ENCODE measurements at regions not wholly inside any gene's neighbourhood (a gene's known extent, or its start where the extent isn't known, plus 50 kb on each side); places are given as distances from the start of the nearest gene placed in this dataset.

- TF ChIP-seq CTCF (IDR thresholded peaks at IDR 0.05; ENCODE audit: low read depth, low read length), result no peak
- Histone ChIP-seq H3K27me3 (no peaks in the 10 kb centered on the region), H3K4me1 (ENCODE audit: low read depth) (no peaks in the 10 kb centered on the region), H3K36me3 (no peaks in the 10 kb centered on the region), H3K9me3 (ENCODE audit: low read depth) (no peaks in the 10 kb centered on the region), H3K27ac (no peak overlapping the region), H3K4me3 (no peak overlapping the region)
- no peak for DNase-seq (ENCODE audit: low read depth in 1 of 2, low spot score in 1 of 2)
Observed at GRCh38 chr6:150702675-150703074, 103.0 kb downstream of the PLEKHG1 start.

- Histone ChIP-seq H3K4me1 (ENCODE audit: low read depth) (no peaks in the 10 kb centered on the region), H3K27ac (no peak overlapping the region), H3K36me3 (no peaks in the 10 kb centered on the region), H3K9me3 (ENCODE audit: low read depth) (no peaks in the 10 kb centered on the region), H3K4me3 (no peak overlapping the region), H3K27me3 (no peaks in the 10 kb centered on the region)
- TF ChIP-seq CTCF (IDR thresholded peaks at IDR 0.05; ENCODE audit: low read depth, low read length), result no peak
- no peak for DNase-seq (ENCODE audit: low read depth in 1 of 2, low spot score in 1 of 2)
Observed at GRCh38 chr6:150704447-150705192, 104.9 kb downstream of the PLEKHG1 start.

GRCh38 chr6:150705392-150705791, 105.7 kb downstream of the PLEKHG1 start:
- Histone ChIP-seq H3K4me3 (no peak overlapping the region), H3K9me3 (ENCODE audit: low read depth) (no peaks in the 10 kb centered on the region), H3K36me3 (no peaks in the 10 kb centered on the region), H3K27ac (no peak overlapping the region), H3K27me3 (no peaks in the 10 kb centered on the region), H3K4me1 (ENCODE audit: low read depth) (no peaks in the 10 kb centered on the region)
- TF ChIP-seq CTCF (IDR thresholded peaks at IDR 0.05; ENCODE audit: low read depth, low read length), result no peak
- DNase-seq (ENCODE audit: low read depth in 1 of 2, low spot score in 1 of 2), result no peak

GRCh38 chr6:150710236-150710635, 110.6 kb downstream of the PLEKHG1 start:
- Histone ChIP-seq H3K9me3 (ENCODE audit: low read depth) (no peaks in the 10 kb centered on the region), H3K27me3 (no peaks in the 10 kb centered on the region), H3K27ac (no peak overlapping the region), H3K4me3 (no peak overlapping the region), H3K36me3 (no peaks in the 10 kb centered on the region), H3K4me1 (ENCODE audit: low read depth) (peaks cover 6% of the 10 kb centered on the region)
- no peak for TF ChIP-seq CTCF (IDR thresholded peaks at IDR 0.05; ENCODE audit: low read depth, low read length)
- DNase-seq (ENCODE audit: low read depth in 1 of 2, low spot score in 1 of 2), result no peak

GRCh38 chr6:150711061-150711460, 111.4 kb downstream of the PLEKHG1 start:
- no peak for DNase-seq (ENCODE audit: low read depth in 1 of 2, low spot score in 1 of 2)
- Histone ChIP-seq H3K4me3 (no peak overlapping the region), H3K27ac (no peak overlapping the region), H3K9me3 (ENCODE audit: low read depth) (no peaks in the 10 kb centered on the region), H3K36me3 (no peaks in the 10 kb centered on the region), H3K27me3 (no peaks in the 10 kb centered on the region), H3K4me1 (ENCODE audit: low read depth) (peaks cover 6% of the 10 kb centered on the region)
- TF ChIP-seq CTCF (IDR thresholded peaks at IDR 0.05; ENCODE audit: low read depth, low read length), result no peak

Measured in cardiac muscle cell (in vitro differentiated cells and primary cell).